ENCODE measurements at regions not wholly inside any gene's neighbourhood (a gene's known extent, or its start where the extent isn't known, plus 50 kb on each side); places are given as distances from the start of the nearest gene placed in this dataset.

- TF ChIP-seq CTCF (conservative IDR thresholded peaks at IDR 0.05; ENCODE audit: low read depth in 2 of 2) (no peak), REST (IDR thresholded peaks at IDR 0.05; ENCODE audit: unreplicated experiment) (no peak), ZNF462 (CRISPR knock-in tag; IDR thresholded peaks at IDR 0.05) (no peak), EZH2 (IDR thresholded peaks at IDR 0.05; ENCODE audit: low read depth, unreplicated experiment) (no peak), CREB1 (CRISPR knock-in tag; IDR thresholded peaks at IDR 0.05; ENCODE audit: low read depth) (no peak), POLR2AphosphoS5 (IDR thresholded peaks at IDR 0.05; ENCODE audit: low read depth) (no peak), NANOG (IDR thresholded peaks at IDR 0.05; ENCODE audit: borderline replicate concordance) (no peak), EZH2phosphoT487 (IDR thresholded peaks at IDR 0.05; ENCODE audit: unreplicated experiment) (no peak), JUNB (IDR thresholded peaks at IDR 0.05; ENCODE audit: unreplicated experiment) (no peak)
Observed at GRCh38 chr2:166643980-166644379, 149.9 kb upstream of the SCN7A start.

Measured in GM23338 (cell line).